Activated T-helper 17 cell treated with anti-CD3 and anti-CD28 coated beads, Interleukin-2, amount 50 U/mL, for 72 hours (primary cell): ENCODE measurements at regions not wholly inside any gene's neighbourhood (a gene's known extent, or its start where the extent isn't known, plus 50 kb on each side); places are given as distances from the start of the nearest gene placed in this dataset.
"Not testable (repeated sequence)": the region's sequence is repeated elsewhere in the genome, so short reads cannot be mapped to it uniquely, and the experiment has no call there.

Experiments
- ATAC-seq: fragments of 150-1000 bp; cut with Tn5 transposase; replicated peaks from 2 replicates; pipeline ENCODE4 v1.10.0; 2021; ENCODE audit warnings: mild to moderate bottlenecking, moderate library complexity
- H3K27ac Mint-ChIP-seq: one replicate; pipeline ENCODE4 v1.8.0; 2022; ENCODE audit warnings: mixed read lengths
- H3K27me3 Mint-ChIP-seq: one replicate; pipeline ENCODE4 v1.8.0; 2022; ENCODE audit warnings: mixed read lengths
- H3K36me3 Mint-ChIP-seq: one replicate; pipeline ENCODE4 v1.8.0; 2022; ENCODE audit warnings: low read depth, mild to moderate bottlenecking, mixed read lengths
- H3K4me1 Mint-ChIP-seq: one replicate; pipeline ENCODE4 v1.8.0; 2022; ENCODE audit warnings: mixed read lengths
- H3K4me3 Mint-ChIP-seq: one replicate; pipeline ENCODE4 v1.8.0; 2022; ENCODE audit warnings: mild to moderate bottlenecking, mixed read lengths
- H3K9me3 Mint-ChIP-seq: one replicate; pipeline ENCODE4 v1.8.0; 2022; ENCODE audit warnings: mixed read lengths

DNA sequence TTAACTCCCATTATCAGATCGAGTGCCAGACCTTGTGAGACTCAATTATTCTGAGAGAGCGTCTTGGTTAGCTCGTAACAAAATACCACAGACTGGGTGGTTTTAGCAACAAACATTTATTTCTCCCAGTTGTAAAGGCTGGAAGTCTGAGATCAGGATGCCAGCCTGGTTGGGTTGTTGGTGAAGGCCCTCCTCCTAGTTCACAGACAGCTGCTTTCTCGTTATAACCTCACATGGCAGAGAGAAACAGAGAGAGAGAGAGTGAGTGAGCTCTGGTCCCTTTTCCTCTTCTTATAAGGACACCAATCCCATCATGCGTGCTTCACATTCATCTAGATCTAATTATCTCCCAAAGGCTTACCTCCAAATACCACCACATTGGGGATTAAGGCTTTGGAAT lies 114.2 kb upstream of the SLC24A2 start:
- ATAC-seq = no peak
- no peak overlapping the region for H3K4me3 Mint-ChIP-seq
- H3K27ac Mint-ChIP-seq = no peak overlapping the region
- no peaks in the 10 kb centered on the region for H3K9me3 Mint-ChIP-seq
- H3K27me3 Mint-ChIP-seq = peaks cover 3% of the 10 kb centered on the region
- no peaks in the 10 kb centered on the region for H3K4me1 Mint-ChIP-seq
- H3K36me3 Mint-ChIP-seq = no peaks in the 10 kb centered on the region

DNA sequence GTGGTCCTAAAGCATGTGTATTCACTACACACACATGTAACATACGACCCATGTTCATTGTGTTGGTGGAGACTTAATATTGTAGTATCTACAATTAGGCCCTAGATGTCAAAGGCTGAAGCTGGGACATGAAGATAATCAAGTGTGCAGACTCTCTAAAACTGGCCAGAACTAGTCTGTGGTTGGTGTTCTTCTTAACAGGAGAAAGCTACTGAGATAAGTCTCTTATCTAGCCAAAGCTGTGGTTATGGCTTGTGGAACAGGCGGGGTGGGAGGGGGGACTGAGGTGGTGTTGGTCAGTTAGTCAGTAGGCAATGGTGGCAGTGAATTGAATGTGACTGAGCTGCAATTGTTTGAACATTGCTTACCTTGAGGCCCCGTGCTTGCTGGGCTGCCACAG lies 112.7 kb upstream of the SLC24A2 start:
- H3K4me3 Mint-ChIP-seq = no peak overlapping the region
- ATAC-seq = no peak

DNA sequence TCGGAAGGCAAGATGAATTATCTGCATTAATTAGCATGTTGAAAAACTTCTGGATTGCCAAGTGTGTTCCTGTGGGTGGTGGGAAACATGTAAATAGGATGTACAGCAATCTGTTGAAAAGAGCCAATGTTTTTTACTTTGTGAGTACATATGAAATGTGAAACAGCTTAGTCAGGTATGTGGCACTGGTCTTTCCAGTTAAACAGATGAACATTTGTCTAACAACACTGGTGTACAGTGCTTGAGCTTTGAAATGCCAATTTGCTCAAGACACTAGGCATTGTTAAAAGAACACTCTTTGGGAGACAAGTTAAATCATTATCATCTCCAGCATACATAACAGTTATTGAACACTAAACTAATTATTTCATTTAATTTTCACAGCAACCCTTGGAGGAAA lies 107.3 kb upstream of the SLC24A2 start:
- no peak overlapping the region for H3K27ac Mint-ChIP-seq
- H3K27me3 Mint-ChIP-seq = no peaks in the 10 kb centered on the region
- no peak overlapping the region for H3K4me3 Mint-ChIP-seq
- H3K36me3 Mint-ChIP-seq = no peaks in the 10 kb centered on the region
- no peaks in the 10 kb centered on the region for H3K9me3 Mint-ChIP-seq
- ATAC-seq = no peak
- no peaks in the 10 kb centered on the region for H3K4me1 Mint-ChIP-seq

More for the DNA sequence above, 112.7 kb upstream of the SLC24A2 start:
- Mint-ChIP-seq H3K9me3 (no peaks in the 10 kb centered on the region), H3K27ac (no peak overlapping the region), H3K27me3 (peaks cover 3% of the 10 kb centered on the region), H3K36me3 (no peaks in the 10 kb centered on the region), H3K4me1 (no peaks in the 10 kb centered on the region)

DNA sequence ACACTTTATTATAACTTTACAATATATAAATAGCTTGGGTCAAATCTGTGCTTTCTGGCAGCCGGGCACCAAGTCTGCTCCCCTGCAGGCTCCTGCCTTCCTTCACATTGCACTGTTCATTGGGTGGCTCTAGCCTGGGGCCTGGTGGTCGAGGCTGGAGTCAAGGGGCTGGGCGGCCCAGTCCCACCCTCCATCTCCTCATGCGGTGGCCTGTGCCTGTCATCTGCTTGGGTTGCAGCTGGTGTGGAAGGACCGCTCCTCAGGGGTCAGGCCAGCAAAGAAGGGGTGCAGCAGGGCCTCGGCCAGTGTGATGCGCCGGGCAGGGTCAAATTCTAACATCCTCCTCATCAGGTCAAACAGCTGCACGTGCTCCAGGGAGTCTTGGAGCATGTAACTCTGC lies 106.7 kb upstream of the SLC24A2 start:
- H3K4me1 Mint-ChIP-seq, ATAC-seq, H3K27me3 Mint-ChIP-seq, H3K36me3 Mint-ChIP-seq, H3K9me3 Mint-ChIP-seq, H3K27ac Mint-ChIP-seq, H3K4me3 Mint-ChIP-seq: not testable (repeated sequence)

DNA sequence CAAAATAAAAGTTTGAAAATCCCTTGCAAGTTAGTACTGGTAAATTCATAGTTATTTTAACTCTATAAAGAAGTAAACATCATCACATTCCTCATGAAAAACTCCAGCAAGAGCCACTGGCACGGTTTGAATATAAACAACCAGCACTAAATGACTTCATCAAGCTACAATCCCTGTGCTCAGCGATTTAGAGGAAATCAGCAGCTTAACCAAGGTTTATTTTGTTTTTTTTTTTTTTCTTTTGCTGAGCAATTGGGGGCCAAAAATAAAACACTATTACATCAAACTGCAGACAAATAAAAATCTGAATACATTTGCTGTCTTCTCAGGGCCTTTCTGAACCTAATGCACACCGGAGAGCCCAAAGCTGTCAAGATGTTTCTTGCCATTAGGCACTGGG lies 106.2 kb upstream of the SLC24A2 start:
- Mint-ChIP-seq H3K4me1 (no peaks in the 10 kb centered on the region), H3K9me3 (no peaks in the 10 kb centered on the region), H3K27me3 (no peaks in the 10 kb centered on the region), H3K27ac (no peak overlapping the region), H3K4me3 (no peak overlapping the region), H3K36me3 (no peaks in the 10 kb centered on the region)
- no peak for ATAC-seq

DNA sequence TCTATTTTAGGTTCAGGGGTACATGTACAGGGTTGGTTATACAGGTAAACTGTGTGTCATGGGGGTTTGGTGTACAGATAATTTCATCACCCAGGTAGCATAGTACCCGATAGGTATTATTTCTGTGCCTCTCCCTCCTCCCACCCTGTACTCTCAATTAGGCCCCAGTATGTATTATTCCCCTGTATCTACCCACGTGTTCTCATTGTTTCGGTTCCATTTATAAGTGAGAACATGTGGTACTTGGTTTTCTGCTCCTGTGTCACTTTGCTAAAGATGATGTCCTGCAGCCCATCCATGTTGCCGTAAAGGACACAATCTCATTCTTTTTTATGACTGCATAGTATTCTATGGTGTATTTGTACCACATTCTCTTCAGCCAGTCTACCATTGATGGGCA lies 96.8 kb upstream of the SLC24A2 start:
- H3K4me3 Mint-ChIP-seq = no peak overlapping the region
- peaks cover 4% of the 10 kb centered on the region for H3K27me3 Mint-ChIP-seq
- H3K36me3 Mint-ChIP-seq = no peaks in the 10 kb centered on the region
- H3K27ac Mint-ChIP-seq = no peak overlapping the region
- no peaks in the 10 kb centered on the region for H3K4me1 Mint-ChIP-seq
- ATAC-seq = no peak
- no peaks in the 10 kb centered on the region for H3K9me3 Mint-ChIP-seq

DNA sequence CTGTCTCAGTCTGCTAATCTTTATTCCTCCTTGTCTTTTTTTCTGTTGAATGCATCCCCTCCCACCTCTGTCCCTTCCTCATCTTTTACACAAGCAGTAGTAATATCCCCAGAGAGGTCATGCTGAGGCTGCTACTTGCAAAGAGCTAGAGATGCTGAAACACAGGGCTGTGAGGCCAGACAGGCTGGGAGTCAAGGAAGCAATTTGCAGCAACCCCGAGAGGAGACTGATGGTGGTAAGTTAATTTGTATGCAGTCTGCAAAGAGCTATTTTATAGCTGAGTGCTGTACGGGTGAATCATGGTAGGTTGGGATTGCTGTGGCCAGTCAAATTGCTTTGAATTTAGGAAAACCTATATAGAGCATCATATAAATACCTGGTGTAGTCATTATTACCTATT lies 90.2 kb upstream of the SLC24A2 start:
- no peak overlapping the region for H3K4me3 Mint-ChIP-seq
- H3K9me3 Mint-ChIP-seq = no peaks in the 10 kb centered on the region
- peaks cover 16% of the 10 kb centered on the region for H3K27me3 Mint-ChIP-seq
- ATAC-seq = no peak
- H3K27ac Mint-ChIP-seq = no peak overlapping the region
- H3K36me3 Mint-ChIP-seq = no peaks in the 10 kb centered on the region
- H3K4me1 Mint-ChIP-seq = no peaks in the 10 kb centered on the region

DNA sequence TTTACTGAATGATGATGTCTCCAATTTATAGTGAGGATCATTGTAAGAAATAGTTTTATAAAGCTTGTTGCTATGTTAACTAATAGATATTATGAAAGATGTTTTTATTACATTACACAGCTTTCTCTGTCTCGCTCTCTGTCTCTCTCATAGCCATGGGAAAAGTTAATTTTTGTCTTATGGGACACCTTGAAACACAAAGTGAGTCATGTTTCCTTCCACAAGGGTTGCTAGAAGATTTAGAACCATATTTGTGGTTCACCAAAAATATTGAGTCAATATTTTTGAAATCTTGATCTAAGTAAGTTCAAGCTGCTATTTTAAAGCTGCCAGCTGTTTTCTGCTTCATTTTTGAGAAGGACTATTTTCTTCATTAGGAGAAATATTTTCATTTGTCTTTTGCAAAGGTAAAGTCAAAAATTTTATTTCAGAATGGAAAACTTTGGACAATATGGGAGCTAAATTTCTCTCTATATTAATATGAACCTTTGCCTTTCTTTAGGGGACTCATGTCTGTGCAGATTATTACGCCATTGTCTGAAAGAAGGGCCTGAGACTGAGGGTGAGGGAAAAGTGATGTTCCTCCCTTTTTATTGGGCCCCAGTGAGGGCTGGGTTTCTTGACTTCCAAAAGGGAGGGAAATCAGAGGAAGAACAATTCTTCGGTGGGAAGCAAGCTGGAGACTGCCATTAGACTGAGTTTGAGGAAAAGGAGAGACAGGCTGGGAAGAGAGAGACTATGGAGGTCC lies 87.9 kb upstream of the SLC24A2 start:
- H3K36me3 Mint-ChIP-seq = no peaks in the 10 kb centered on the region
- H3K27ac Mint-ChIP-seq = no peak overlapping the region
- H3K4me1 Mint-ChIP-seq = no peaks in the 10 kb centered on the region
- H3K4me3 Mint-ChIP-seq = no peak overlapping the region
- no peak for ATAC-seq
- peaks cover 4% of the 10 kb centered on the region for H3K9me3 Mint-ChIP-seq
- H3K27me3 Mint-ChIP-seq = peaks cover 17% of the 10 kb centered on the region

DNA sequence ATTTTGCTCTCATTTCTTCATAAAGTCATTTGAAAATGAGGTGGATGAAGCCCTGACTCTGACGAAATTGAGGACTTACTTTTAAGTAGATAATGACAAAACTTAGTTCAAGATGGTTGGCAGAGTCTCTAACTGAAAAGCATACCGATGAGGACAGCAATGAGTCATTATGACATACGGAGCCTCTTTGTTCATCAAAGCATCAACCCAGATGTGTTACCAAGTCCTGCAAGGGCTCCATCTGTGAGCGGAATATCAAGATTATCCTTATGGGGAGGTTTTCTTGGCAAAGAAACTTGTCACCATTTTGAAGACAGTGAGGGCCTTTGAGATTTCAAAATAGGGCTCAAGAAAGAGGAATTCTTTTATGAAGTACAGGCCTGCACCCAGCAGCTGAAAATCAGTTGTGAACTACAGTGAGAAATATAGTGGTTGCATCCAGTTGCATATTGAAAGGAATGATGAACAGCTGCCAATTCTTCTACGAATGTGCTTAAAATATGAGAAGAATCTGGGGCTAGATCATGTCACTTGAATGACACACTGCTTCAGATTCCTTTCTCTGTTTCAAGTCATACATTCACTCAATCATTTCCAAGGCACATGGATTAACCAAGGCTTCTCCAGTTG lies 86.6 kb upstream of the SLC24A2 start:
- H3K4me1 Mint-ChIP-seq = no peaks in the 10 kb centered on the region
- H3K4me3 Mint-ChIP-seq = no peak overlapping the region
- peaks cover 8% of the 10 kb centered on the region for H3K9me3 Mint-ChIP-seq
- no peak overlapping the region for H3K27ac Mint-ChIP-seq
- no peaks in the 10 kb centered on the region for H3K36me3 Mint-ChIP-seq
- no peak for ATAC-seq
- H3K27me3 Mint-ChIP-seq = peaks cover 14% of the 10 kb centered on the region

DNA sequence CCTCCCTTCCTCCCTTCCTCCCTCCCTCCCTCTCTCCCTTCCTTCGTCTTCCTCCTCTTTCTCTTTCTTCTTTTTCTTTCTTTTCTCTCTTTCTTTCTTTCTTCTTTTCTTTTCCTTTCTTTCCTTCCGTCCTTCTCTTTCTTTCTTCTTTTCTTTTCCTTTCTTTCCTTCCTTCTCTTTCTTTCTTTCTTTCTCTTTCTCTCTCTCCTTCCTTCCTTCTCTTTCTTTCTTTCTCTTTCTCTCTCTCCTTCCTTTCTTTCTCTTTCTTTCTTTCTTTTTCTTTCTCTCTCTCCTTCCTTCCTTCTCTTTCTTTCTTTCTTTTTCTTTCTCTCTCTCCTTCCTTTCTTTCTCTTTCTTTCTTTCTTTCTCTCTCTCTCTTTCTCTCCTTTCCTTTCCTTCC lies 84.4 kb upstream of the SLC24A2 start:
- H3K27ac Mint-ChIP-seq, H3K36me3 Mint-ChIP-seq, H3K4me3 Mint-ChIP-seq, H3K4me1 Mint-ChIP-seq, ATAC-seq: not testable (repeated sequence)
- Mint-ChIP-seq H3K9me3 (peaks cover 12% of the 10 kb centered on the region), H3K27me3 (peaks cover 11% of the 10 kb centered on the region)

DNA sequence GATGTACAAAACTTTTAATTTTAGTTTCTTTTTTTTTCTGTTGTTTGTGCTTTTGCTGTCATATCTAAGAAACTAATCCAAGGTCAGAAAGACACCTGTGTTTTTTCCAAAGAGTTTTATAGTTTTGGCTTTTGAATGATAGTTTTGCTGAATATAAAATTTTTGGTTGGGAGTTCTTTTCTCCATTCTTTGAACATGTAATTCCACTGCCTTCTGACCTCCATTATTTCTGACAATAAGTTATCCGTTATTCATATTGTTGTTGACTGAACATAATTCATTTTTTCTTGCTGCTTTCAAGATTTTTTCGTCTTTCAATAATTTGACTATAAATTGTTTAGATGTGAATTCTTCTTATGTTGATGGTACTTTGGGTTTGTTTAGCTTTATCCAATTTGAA lies 82.2 kb upstream of the SLC24A2 start:
- Mint-ChIP-seq H3K4me3 (no peak overlapping the region), H3K9me3 (peaks cover 12% of the 10 kb centered on the region), H3K27ac (no peak overlapping the region), H3K4me1 (no peaks in the 10 kb centered on the region), H3K36me3 (no peaks in the 10 kb centered on the region), H3K27me3 (peaks cover 8% of the 10 kb centered on the region)
- no peak for ATAC-seq

DNA sequence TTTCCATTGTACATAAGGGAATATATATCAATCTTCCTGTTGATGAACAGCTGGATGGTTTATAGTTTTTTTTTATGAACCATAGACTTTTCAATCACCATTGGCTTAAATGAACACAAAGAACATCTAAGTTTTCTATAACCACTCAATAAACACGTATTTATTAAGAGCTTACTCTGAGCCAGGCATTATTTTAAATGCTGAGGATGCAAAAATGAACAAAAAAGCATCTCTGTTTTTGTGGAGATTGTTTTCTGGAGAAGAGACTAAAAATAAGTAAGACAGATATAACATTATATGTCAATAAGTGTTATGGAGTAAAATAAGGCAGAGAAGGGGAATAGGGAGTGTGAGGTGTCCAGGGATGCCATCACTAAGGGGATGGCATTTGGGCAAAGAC lies 52.1 kb upstream of the SLC24A2 start:
- H3K9me3 Mint-ChIP-seq = no peaks in the 10 kb centered on the region
- no peak overlapping the region for H3K27ac Mint-ChIP-seq
- ATAC-seq = no peak
- no peak overlapping the region for H3K4me3 Mint-ChIP-seq
- no peaks in the 10 kb centered on the region for H3K36me3 Mint-ChIP-seq
- H3K27me3 Mint-ChIP-seq = no peaks in the 10 kb centered on the region
- H3K4me1 Mint-ChIP-seq = no peaks in the 10 kb centered on the region
